ENCODE measurements at regions not wholly inside any gene's neighbourhood (a gene's known extent, or its start where the extent isn't known, plus 50 kb on each side); places are given as distances from the start of the nearest gene placed in this dataset.

GRCh38 chr16:6068063-6068462 lies 970.5 kb upstream of the EEF2KMT start:
- DNase-seq (ENCODE audit: low read depth in 2 of 2), result no peak

- no peak for DNase-seq (ENCODE audit: low read depth in 2 of 2)
Measured at GRCh38 chr16:6066652-6067051, 969.1 kb upstream of the EEF2KMT start.

- no peak for DNase-seq (ENCODE audit: low read depth in 2 of 2)
Measured at GRCh38 chr16:6063526-6063925, 965.9 kb upstream of the EEF2KMT start.

DNA sequence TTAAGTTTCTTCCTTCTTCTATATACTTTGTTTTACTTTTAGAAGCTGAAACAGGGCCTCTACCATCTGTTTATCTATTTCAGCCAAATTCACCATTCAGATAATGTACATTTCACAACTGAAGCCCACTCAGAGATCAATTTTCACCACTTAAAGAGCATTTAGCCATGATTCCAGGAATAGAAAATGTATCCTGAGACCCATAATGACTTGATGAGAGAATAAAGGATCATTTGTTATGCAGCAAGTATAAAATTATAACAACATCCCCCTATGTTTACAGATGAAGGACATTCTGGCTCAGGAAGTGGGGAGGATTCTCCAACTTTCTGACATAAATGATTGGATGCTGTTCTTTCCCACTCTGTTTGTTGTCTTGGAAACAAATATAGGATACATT lies 962.1 kb upstream of the EEF2KMT start:
- no peak for DNase-seq (ENCODE audit: low read depth in 2 of 2)

- DNase-seq (ENCODE audit: low read depth in 2 of 2), result no peak
Measured at GRCh38 chr16:6057821-6058220, 960.2 kb upstream of the EEF2KMT start.

- DNase-seq (ENCODE audit: low read depth in 2 of 2), result no peak
Measured at GRCh38 chr16:6048017-6048416, 950.4 kb upstream of the EEF2KMT start.

DNA sequence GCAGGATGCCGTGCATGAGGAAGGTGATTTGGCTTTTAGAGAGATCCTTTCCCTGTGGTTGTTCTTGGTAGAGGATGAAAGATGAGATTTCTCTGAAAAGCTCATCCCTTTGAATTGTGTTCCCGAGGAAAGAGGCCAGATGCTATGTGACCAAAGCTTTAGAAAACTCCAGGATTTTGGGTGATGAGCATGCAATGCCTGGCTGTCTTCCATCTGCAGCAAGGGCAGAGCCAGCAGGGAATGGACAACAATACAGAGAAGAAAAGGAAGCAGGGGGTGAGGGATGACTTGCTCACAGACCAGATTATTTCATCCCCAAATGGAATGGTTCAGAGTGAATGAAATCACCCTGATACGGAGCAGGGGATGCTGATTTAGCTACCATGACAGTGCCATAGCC lies 949.7 kb upstream of the EEF2KMT start:
- DNase-seq (ENCODE audit: low read depth in 2 of 2), result no peak

GRCh38 chr16:6038941-6039645 lies 941.5 kb upstream of the EEF2KMT start:
- no peak for DNase-seq (ENCODE audit: low read depth in 2 of 2)

DNA sequence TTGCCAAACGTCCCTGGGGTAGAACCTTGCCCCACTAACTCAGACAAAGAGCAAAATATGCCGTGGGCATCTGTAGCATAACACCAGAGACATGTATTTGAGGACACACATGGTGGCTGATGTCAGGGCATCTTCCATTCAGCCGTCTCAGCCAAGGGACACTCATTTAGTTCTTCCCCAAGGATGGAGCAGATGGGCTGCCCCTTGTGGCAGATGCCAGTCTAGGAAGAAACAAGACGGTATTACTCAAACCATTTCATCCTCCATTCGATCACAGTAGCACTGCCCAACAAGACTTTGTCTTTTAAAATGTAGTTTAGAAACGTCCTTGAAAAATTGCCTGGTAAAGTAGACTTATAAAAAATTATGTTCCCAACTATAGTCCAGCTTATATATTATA lies 937.6 kb upstream of the EEF2KMT start:
- no peak for DNase-seq (ENCODE audit: low read depth in 2 of 2)

DNA sequence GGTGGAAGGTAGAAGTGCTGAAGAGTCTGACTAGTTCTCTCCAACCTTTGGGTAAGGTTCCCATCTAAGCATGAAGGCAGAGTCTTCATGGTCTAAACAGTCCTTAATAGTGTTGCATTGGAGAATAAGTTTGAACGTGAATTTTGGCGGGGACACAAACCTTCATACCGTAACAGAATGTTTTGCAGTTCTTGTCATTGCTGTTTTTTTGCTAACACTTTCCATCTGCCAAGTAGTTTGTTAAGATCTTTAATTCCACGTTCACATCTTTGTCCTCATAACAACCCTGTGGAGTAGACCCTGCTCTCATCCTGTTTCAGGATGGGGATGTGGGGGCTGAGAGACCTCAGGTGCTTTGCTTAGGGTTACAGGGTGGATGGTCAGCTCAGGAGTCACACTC lies 936.9 kb upstream of the EEF2KMT start:
- no peak for DNase-seq (ENCODE audit: low read depth in 2 of 2)

- no peak for DNase-seq (ENCODE audit: low read depth in 2 of 2)
Measured at GRCh38 chr16:6032438-6032837, 934.8 kb upstream of the EEF2KMT start.

DNA sequence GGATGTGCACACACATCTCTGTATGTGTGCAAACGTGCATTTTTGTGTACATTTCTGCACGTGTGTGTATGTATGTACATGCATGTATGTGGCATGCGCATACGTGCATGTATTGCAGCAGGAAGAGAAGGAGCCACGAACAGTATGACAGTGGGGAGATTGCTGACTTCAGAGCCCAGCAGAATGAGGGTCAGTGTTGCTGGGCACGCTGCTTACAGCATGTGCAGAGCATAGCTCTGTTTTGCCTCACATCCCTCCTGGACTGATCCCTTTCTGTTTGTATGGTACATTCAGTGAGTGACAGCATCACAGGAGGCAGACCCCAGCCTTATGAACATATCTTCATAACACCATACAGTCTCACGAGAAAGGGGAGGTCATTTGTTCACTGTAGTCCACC lies 934.0 kb upstream of the EEF2KMT start:
- no peak for DNase-seq (ENCODE audit: low read depth in 2 of 2)

DNA sequence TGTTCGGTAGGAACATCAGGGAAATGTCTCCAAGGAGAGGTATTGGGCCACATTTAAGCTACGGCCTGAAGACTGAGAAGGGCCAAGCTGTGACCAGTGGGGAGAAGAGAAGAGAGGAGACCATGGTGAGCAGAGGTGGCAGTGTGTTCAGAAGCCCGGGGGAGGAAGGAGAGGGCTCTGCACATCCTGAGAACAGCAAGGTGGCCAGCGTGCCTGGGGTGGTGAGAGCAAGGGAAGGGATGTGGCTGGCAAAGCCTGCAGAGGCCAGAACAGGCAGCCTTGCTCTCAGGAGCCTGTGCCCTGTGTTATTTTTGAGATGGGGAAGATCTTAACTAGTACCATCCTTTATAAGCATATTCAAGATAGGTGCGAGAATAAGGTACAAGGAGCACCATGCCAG lies 933.5 kb upstream of the EEF2KMT start:
- no peak for DNase-seq (ENCODE audit: low read depth in 2 of 2)

- no peak for DNase-seq (ENCODE audit: low read depth in 2 of 2)
Measured at GRCh38 chr16:6027733-6028132, 930.1 kb upstream of the EEF2KMT start.

- DNase-seq (ENCODE audit: low read depth in 2 of 2), result no peak
Measured at GRCh38 chr16:6023449-6023848, 925.9 kb upstream of the EEF2KMT start.

- DNase-seq (ENCODE audit: low read depth in 2 of 2), result no peak
Measured at GRCh38 chr16:6021276-6021943, 923.8 kb upstream of the EEF2KMT start.

DNA sequence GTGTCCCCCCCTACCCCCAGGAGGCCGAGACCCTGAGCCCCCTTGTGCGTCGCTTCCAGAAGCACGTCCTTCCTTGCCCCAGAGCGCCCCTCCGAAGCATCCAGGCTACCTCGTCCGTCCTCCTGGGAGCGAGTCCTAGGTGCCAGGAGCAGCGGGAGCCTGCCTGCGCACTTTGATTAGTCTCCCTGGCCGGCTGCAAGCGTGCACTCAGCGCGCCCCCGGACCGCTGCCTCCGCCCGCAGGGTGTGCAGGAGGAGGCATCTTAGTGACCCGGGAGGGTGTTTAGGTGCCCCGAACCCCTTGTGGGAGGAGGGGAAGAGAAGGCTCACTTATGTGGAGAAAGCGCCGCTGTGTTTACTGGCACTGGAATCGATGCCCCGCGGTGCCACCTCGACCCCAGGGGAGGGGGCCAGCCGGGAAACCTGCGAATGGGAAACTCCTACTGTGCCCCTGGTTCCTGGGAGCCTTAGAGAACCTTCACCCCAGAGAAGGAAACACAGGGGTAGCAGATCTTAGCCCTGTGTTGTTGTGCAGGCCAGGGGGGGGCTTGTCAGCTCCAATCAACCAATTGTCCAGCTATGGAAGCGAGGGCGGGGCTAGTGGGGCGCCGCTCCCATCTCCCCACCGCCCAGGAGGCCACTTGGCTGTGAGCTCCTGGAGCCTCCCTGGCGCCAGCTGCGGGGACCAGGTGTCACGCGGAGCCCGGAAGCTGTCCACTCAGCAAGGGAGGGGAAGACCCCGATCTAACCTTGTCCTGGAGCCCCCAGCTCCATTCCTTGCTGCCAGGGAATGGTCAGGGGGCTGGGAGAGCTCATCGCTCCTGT lies 922.8 kb upstream of the EEF2KMT start:
- no peak for DNase-seq (ENCODE audit: low read depth in 2 of 2)

DNA sequence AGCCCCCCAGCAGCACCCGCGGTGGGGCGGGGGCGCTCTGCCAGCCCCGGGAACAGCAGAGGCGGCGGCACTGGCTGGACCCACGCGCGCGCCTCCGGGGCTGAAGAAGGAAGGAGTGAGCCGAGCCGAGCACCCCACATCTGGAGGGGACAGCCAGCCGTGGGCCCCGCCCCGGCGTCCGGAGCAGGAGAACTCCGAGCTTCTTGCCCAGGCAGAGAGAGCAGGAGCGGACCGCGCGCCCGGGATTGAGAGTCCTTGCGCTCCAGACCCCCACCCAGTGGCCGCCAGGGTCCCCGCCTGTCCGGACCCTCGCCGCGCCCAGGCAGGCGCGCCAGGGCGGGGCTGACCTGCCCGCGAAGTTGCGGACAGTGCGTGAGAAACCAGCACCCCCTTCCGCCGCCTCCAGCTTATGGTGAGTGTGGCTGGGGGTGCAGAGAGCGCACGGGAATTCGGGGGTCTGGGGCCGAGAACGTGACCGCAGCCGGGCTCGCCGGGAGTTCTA lies 921.9 kb upstream of the EEF2KMT start:
- DNase-seq (ENCODE audit: low read depth in 2 of 2), result no peak

DNA sequence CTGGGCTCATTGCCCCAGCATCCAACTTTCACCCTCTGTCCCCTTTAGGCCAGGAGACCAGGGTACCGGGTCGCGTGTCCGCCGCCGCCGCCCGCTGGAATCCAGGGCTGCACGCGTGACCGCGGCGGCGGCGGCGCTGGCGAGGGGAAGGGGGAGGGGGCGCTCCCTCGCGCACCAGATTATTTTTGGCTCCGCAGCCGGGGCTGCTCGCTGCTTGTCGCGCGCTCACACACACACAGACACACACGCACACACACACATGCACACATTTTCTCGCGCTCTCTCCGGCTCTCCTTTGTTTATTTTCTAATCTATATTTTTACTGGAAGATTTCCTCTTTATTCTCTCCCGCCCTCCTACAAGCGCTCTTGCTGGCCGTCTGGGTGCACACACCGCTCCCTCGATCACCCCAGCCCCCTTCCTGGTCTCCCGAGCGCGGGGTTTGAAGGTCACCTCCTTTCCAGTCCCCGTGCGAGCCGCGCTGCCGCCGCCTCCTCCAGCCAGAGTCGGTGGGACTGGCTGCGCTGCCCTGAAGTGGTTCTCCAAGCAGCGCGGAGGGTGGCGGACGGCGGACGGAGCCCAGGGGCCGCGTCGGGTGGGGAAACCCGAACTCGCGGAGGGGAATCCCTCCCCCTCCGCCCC lies 921.4 kb upstream of the EEF2KMT start:
- no peak for DNase-seq (ENCODE audit: low read depth in 2 of 2)

GRCh38 chr16:6016530-6017184 lies 919.1 kb upstream of the EEF2KMT start:
- DNase-seq (ENCODE audit: low read depth in 2 of 2), result no peak

- no peak for DNase-seq (ENCODE audit: low read depth in 2 of 2)
Measured at GRCh38 chr16:6012716-6013115, 915.1 kb upstream of the EEF2KMT start.

- no peak for DNase-seq (ENCODE audit: low read depth in 2 of 2)
Measured at GRCh38 chr16:6009151-6009550, 911.6 kb upstream of the EEF2KMT start.

Measured in fibroblast of skin of left biceps (primary cell).